HCT116 (cell line): ENCODE measurements at regions not wholly inside any gene's neighbourhood (a gene's known extent, or its start where the extent isn't known, plus 50 kb on each side); places are given as distances from the start of the nearest gene placed in this dataset.

ENCODE experiments used
- EGR1 ChIP-seq: IDR thresholded peaks from 2 replicates; pipeline ENCODE4 v1.6.1; 2012; ENCODE audit warnings: low read depth
- EZH2phosphoT487 ChIP-seq: fragments of 200-600 bp; IDR thresholded peaks from 2 replicates; pipeline ENCODE4 v1.6.1; 2018; ENCODE audit warnings: antibody characterized with exemption, borderline replicate concordance
- FOSL1 ChIP-seq: IDR thresholded peaks from 2 replicates; pipeline ENCODE4 v1.6.1; 2012; ENCODE audit warnings: low read depth
- POLR2AphosphoS5 ChIP-seq: IDR thresholded peaks from 2 replicates; pipeline ENCODE4 v1.6.1; 2011; ENCODE audit warnings: mild to moderate bottlenecking, low read depth, low read length, moderate library complexity
- YY1 ChIP-seq: IDR thresholded peaks from 2 replicates; pipeline ENCODE4 v1.6.1; 2011; ENCODE audit warnings: low read length, low read depth, moderate library complexity, mild to moderate bottlenecking; ENCODE audit not compliant: insufficient replicate concordance; ENCODE audit errors: extremely low read depth
- TF ChIP-seq, protein P1 (sequence below): IDR thresholded peaks from 2 replicates; pipeline ENCODE4 v1.6.1; 2012
- TF ChIP-seq, protein P2 (sequence below), 3 experiments: fragments of 200-600 bp in 1 of 3; sonication (generic) in 1 of 3; IDR thresholded peaks in 2 of 3; conservative IDR thresholded peaks in 1 of 3; 2 replicates each; pipeline ENCODE4 v1.5.1; 2012 to 2017; ENCODE audit warnings: low read depth in 2 of 3, low read length in 2 of 3, antibody characterized with exemption in 1 of 3, borderline replicate concordance in 1 of 3, control low read depth in 1 of 3, mild to moderate bottlenecking in 1 of 3, mixed read lengths in 1 of 3, mixed run types in 1 of 3, moderate library complexity in 1 of 3; ENCODE audit not compliant: insufficient read depth in 1 of 3
- TF ChIP-seq, protein P3 (sequence below): IDR thresholded peaks from 2 replicates; pipeline ENCODE4 v1.6.1; 2012; ENCODE audit warnings: low read depth

DNA sequence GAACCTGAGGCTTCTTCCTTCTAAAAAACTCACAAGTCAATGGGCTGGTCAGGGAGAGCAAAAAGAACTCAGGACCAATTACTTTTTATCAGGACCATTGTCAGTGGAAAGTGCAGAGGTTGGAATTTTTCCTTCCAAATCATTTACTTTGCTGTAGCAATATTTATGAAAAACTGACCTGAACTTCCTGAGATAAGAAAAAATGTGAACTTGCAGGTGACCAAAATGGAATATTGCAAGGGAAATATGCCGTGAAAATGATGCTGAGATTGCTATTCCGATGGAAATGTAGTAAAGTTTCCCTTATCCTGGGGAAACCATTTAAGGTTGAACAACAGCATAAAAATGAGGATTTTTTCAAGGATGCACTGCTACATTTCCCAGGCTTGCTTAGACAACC lies 148.3 kb upstream of the PFKP start:
- TF ChIP-seq, protein P1, sequence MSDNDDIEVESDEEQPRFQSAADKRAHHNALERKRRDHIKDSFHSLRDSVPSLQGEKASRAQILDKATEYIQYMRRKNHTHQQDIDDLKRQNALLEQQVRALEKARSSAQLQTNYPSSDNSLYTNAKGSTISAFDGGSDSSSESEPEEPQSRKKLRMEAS, result no peak
- TF ChIP-seq, protein P2, sequence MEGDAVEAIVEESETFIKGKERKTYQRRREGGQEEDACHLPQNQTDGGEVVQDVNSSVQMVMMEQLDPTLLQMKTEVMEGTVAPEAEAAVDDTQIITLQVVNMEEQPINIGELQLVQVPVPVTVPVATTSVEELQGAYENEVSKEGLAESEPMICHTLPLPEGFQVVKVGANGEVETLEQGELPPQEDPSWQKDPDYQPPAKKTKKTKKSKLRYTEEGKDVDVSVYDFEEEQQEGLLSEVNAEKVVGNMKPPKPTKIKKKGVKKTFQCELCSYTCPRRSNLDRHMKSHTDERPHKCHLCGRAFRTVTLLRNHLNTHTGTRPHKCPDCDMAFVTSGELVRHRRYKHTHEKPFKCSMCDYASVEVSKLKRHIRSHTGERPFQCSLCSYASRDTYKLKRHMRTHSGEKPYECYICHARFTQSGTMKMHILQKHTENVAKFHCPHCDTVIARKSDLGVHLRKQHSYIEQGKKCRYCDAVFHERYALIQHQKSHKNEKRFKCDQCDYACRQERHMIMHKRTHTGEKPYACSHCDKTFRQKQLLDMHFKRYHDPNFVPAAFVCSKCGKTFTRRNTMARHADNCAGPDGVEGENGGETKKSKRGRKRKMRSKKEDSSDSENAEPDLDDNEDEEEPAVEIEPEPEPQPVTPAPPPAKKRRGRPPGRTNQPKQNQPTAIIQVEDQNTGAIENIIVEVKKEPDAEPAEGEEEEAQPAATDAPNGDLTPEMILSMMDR (IDR thresholded peaks at IDR 0.05 in 2 of 3, conservative IDR thresholded peaks at IDR 0.05 in 1 of 3; ENCODE audit: borderline replicate concordance in 1 of 3, insufficient read depth in 1 of 3, low read depth in 2 of 3, low read length in 2 of 3), result no peak
- TF ChIP-seq YY1, result no peak
- TF ChIP-seq, protein P3, sequence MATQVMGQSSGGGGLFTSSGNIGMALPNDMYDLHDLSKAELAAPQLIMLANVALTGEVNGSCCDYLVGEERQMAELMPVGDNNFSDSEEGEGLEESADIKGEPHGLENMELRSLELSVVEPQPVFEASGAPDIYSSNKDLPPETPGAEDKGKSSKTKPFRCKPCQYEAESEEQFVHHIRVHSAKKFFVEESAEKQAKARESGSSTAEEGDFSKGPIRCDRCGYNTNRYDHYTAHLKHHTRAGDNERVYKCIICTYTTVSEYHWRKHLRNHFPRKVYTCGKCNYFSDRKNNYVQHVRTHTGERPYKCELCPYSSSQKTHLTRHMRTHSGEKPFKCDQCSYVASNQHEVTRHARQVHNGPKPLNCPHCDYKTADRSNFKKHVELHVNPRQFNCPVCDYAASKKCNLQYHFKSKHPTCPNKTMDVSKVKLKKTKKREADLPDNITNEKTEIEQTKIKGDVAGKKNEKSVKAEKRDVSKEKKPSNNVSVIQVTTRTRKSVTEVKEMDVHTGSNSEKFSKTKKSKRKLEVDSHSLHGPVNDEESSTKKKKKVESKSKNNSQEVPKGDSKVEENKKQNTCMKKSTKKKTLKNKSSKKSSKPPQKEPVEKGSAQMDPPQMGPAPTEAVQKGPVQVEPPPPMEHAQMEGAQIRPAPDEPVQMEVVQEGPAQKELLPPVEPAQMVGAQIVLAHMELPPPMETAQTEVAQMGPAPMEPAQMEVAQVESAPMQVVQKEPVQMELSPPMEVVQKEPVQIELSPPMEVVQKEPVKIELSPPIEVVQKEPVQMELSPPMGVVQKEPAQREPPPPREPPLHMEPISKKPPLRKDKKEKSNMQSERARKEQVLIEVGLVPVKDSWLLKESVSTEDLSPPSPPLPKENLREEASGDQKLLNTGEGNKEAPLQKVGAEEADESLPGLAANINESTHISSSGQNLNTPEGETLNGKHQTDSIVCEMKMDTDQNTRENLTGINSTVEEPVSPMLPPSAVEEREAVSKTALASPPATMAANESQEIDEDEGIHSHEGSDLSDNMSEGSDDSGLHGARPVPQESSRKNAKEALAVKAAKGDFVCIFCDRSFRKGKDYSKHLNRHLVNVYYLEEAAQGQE, result no peak
- TF ChIP-seq EZH2phosphoT487, result no peak
- no peak for TF ChIP-seq POLR2AphosphoS5
- TF ChIP-seq FOSL1, result no peak
- TF ChIP-seq EGR1, result no peak
